GM12878 (cell line): ENCODE measurements at regions not wholly inside any gene's neighbourhood (a gene's known extent, or its start where the extent isn't known, plus 50 kb on each side); places are given as distances from the start of the nearest gene placed in this dataset.

Source experiments
- ATAC-seq: fragments of 200-7000 bp; cut with Tn5 transposase; 3 replicates; pipeline ENCODE4 v1.9.1; 2020; ENCODE audit warnings: mild to moderate bottlenecking, moderate library complexity
- BruUV-seq: library from RNA; stranded (reverse); fragments of 400-500 nt; replicated peaks from 2 replicates; lab custom pipeline; 2021; lab: Mats Ljungman, UMichigan
- CTCF ChIA-PET: fragments of 300-600 bp; sonication (Branson Sonifier 250); formaldehyde crosslinking; extraction: SDS; loops from one replicate; lab custom pipeline; 2021; ENCODE audit warnings: inconsistent platforms; lab: Yijun Ruan, JAX
- POLR2A ChIA-PET: fragments of 350-600 bp; formaldehyde crosslinking; extraction: SDS; loops from one replicate; lab custom pipeline; 2021; ENCODE audit warnings: inconsistent platforms; lab: Charles Lee
- RAD21 ChIA-PET: fragments of 300-600 bp; sonication (Branson Sonifier 250); formaldehyde crosslinking; loops from one replicate; lab custom pipeline; 2023; ENCODE audit warnings: antibody characterized with exemption; ENCODE audit not compliant: unreplicated experiment; lab: Charles Lee
- SMC1A ChIA-PET: fragments of 300-600 bp; sonication (Branson Sonifier 250); formaldehyde crosslinking; loops from one replicate; lab custom pipeline; 2023; ENCODE audit not compliant: unreplicated experiment, uncharacterized antibody; lab: Charles Lee
- DNase-seq: peaks from one replicate; pipeline ENCODE4 v3.0.0-alpha.2; 2011; ENCODE audit warnings: low read depth, low spot score
- FAIRE-seq: peaks from 3 replicates; lab custom pipeline; 2011; peaks lifted over from hg19 to GRCh38; lab: Jason Lieb, UNC
- H2AFZ ChIP-seq: 2 replicates; pipeline ENCODE4 v1.6.0; 2011; ENCODE audit warnings: low read depth, low read length, control low read depth; ENCODE audit not compliant: control insufficient read depth
- H3K27ac ChIP-seq: 2 replicates; pipeline ENCODE4 v1.5.1; 2011; ENCODE audit warnings: control low read depth; ENCODE audit not compliant: control insufficient read depth, insufficient read depth
- H3K27me3 ChIP-seq, 2 experiments: replicated peaks in 1 of 2; 2 replicates each; pipeline versions ENCODE4 v1.6.0 to v1.6.1; 2011; ENCODE audit warnings: low read length in 1 of 2; ENCODE audit not compliant: control insufficient read depth in 2 of 2, insufficient read depth in 2 of 2
- H3K36me3 ChIP-seq, 2 experiments: 2 replicates each; pipeline ENCODE4 v1.5.1; 2011; ENCODE audit warnings: low read length in 1 of 2; ENCODE audit not compliant: control insufficient read depth in 2 of 2, insufficient read depth in 2 of 2
- H3K4me1 ChIP-seq: 2 replicates; pipeline ENCODE4 v1.6.1; 2011; ENCODE audit warnings: mild to moderate bottlenecking, low read length, moderate library complexity, mixed read lengths; ENCODE audit not compliant: control insufficient read depth, insufficient read depth
- H3K4me2 ChIP-seq: 2 replicates; pipeline ENCODE4 v1.6.0; 2011; ENCODE audit warnings: control low read depth; ENCODE audit not compliant: control insufficient read depth, insufficient read depth
- H3K4me3 ChIP-seq: fragments of 200-600 bp; sonication (generic); 2 replicates; pipeline ENCODE4 v1.5.1; 2016
- H3K79me2 ChIP-seq: 2 replicates; pipeline ENCODE4 v1.6.0; 2011; ENCODE audit warnings: low read length; ENCODE audit not compliant: control insufficient read depth, insufficient read depth
- H3K9ac ChIP-seq: 2 replicates; pipeline ENCODE4 v1.8.0; 2011; ENCODE audit warnings: low read length, control low read depth, mixed read lengths; ENCODE audit not compliant: control insufficient read depth, insufficient read depth
- H3K9me3 ChIP-seq: replicated peaks from 3 replicates; pipeline ENCODE4 v1.5.1; 2011; ENCODE audit warnings: mild to moderate bottlenecking, low read length; ENCODE audit not compliant: control insufficient read depth, insufficient read depth
- H4K20me1 ChIP-seq: 2 replicates; pipeline ENCODE4 v1.6.0; 2011; ENCODE audit not compliant: control insufficient read depth, insufficient read depth
- CHD1 ChIP-seq: IDR thresholded peaks from 2 replicates; pipeline ENCODE4 v1.6.1; 2012; ENCODE audit warnings: low read depth, low read length, improper control_type of control experiment
- EP300 ChIP-seq, 2 experiments: fragments of 150-350 bp in 1 of 2; IDR thresholded peaks; 2 replicates each; pipeline ENCODE4 v1.6.1; 2011 to 2012; ENCODE audit warnings: low read depth in 2 of 2, low read length in 2 of 2, borderline replicate concordance in 1 of 2, improper control_type of control experiment in 1 of 2, inconsistent platforms in 1 of 2; ENCODE audit not compliant: control insufficient read depth in 1 of 2
- JUND ChIP-seq: IDR thresholded peaks from 2 replicates; pipeline ENCODE4 v1.6.1; 2012; ENCODE audit warnings: low read depth, mild to moderate bottlenecking, low read length, improper control_type of control experiment, moderate library complexity
- NFXL1 ChIP-seq: fragments of 450-650 bp; IDR thresholded peaks from 2 replicates; pipeline ENCODE4 v1.6.1; 2017; ENCODE audit warnings: antibody characterized with exemption, mild to moderate bottlenecking, borderline replicate concordance
- PML ChIP-seq: IDR thresholded peaks from 2 replicates; pipeline ENCODE4 v1.6.1; 2012; ENCODE audit warnings: low read length, inconsistent platforms
- SIN3A ChIP-seq: IDR thresholded peaks from 2 replicates; pipeline ENCODE4 v1.6.1; 2012; ENCODE audit warnings: low read depth, low read length, improper control_type of control experiment
- SP1 ChIP-seq: IDR thresholded peaks from one replicate; pipeline ENCODE4 v1.6.1; 2011; ENCODE audit warnings: low read depth, low read length
- ZNF24 ChIP-seq: fragments of 450-650 bp; IDR thresholded peaks from 2 replicates; pipeline ENCODE4 v1.6.1; 2017; ENCODE audit warnings: antibody characterized with exemption, mild to moderate bottlenecking
- ZZZ3 ChIP-seq: IDR thresholded peaks from 2 replicates; pipeline ENCODE4 v1.6.1; 2011; ENCODE audit warnings: low read depth; ENCODE audit not compliant: control insufficient read depth, insufficient read length
- WGBS: methylation state at CpG from one replicate; pipeline ENCODE4 v1.1.6; 2016; ENCODE audit warnings: low lambda C conversion rate; ENCODE audit not compliant: insufficient replicate concordance, insufficient coverage; ENCODE audit errors: missing lambda C conversion rate; 5-methylcytosine and 5-hydroxymethylcytosine counted together
- in situ Hi-C: fragments of 300-500 bp; cut with MboI; formaldehyde crosslinking; loops from 9 replicates; pipeline ENCODE4 v1.14.3; 2018; ENCODE audit warnings: mixed read lengths
- intact Hi-C: fragments of 100-400 bp; cut with micrococcal nuclease; formaldehyde crosslinking; loops from one replicate; pipeline ENCODE4 v1.14.2; 2022; ENCODE audit not compliant: unreplicated experiment
- TF ChIP-seq, protein P1 (sequence below): fragments of 450-650 bp; IDR thresholded peaks from 2 replicates; pipeline ENCODE4 v1.6.1; 2018; ENCODE audit warnings: mild to moderate bottlenecking, low read depth, moderate library complexity; ENCODE audit not compliant: partially characterized antibody
- TF ChIP-seq, protein P2 (sequence below): fragments of 450-650 bp; IDR thresholded peaks from 2 replicates; pipeline ENCODE4 v1.6.1; 2017; ENCODE audit warnings: borderline replicate concordance

DNA sequence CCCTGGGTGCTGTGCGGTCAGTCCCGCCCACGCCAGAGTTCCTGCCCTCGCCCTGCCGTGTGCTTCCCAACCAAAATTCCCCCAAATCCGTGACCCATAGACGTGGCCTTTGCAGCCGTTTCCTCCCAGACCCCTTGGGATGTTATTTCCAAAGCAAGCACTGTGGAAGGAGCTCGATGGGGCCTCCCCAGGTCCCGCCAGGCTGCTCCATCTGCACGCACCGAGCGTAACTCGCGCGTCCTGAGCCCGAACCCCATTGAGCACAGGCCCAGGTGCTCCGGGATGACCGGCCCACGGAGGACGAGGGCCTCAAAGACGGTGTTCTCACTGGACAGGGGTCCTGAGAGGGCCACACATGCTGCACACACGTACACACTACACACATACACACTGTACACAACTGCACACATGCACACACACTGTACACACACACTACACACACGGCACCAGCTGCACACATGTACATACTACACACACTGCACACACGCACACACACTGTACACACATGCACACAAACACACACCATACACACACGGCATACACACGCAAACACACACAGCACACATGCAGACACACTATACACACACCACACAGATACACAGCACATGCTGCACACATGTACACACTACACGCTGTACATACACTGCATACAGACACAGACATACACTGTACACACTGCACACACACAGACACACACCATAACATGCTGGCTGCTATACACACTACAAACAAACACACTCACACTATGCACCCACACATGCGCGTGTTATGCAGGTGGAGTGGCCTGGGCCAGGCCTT lies 431.2 kb upstream of the SALL3 start:
- Histone ChIP-seq H3K27ac (no peak overlapping the region), H3K27me3 (no peaks in the 10 kb centered on the region), H3K9me3 (peaks cover 4% of the 10 kb centered on the region; the same call in 1 of the 3 replicates), H3K4me3 (no peak overlapping the region), H3K9ac (no peak overlapping the region), H4K20me1 (no peaks in the 10 kb centered on the region), H3K4me2 (no peak overlapping the region), H3K36me3 (no peaks in the 10 kb centered on the region), H3K4me1 (no peaks in the 10 kb centered on the region), H3K79me2 (no peaks in the 10 kb centered on the region), H2AFZ (no peak overlapping the region)
- WGBS, result 64% methylated on average over 23 of the region's 30 CpGs
- no TSS peak for BruUV-seq
- POLR2A ChIA-PET, result no interaction called here
- intact Hi-C loops (no loop called here), in situ Hi-C loops (loop anchor here (25.0 kb wide), 1 partner anchor 414 kb away; no protein-coding TSS in a partner anchor)
- RAD21 ChIA-PET, result no interaction called here
- no peak for ATAC-seq
- FAIRE-seq, result no peak
- CTCF ChIA-PET, result no interaction called here
- no peak for DNase-seq
- SMC1A ChIA-PET, result no interaction called here
- no peak for TF ChIP-seq SIN3A
- TF ChIP-seq ZZZ3, result no peak
- no peak for TF ChIP-seq CHD1
- no peak for TF ChIP-seq SP1
- TF ChIP-seq, protein P1, sequence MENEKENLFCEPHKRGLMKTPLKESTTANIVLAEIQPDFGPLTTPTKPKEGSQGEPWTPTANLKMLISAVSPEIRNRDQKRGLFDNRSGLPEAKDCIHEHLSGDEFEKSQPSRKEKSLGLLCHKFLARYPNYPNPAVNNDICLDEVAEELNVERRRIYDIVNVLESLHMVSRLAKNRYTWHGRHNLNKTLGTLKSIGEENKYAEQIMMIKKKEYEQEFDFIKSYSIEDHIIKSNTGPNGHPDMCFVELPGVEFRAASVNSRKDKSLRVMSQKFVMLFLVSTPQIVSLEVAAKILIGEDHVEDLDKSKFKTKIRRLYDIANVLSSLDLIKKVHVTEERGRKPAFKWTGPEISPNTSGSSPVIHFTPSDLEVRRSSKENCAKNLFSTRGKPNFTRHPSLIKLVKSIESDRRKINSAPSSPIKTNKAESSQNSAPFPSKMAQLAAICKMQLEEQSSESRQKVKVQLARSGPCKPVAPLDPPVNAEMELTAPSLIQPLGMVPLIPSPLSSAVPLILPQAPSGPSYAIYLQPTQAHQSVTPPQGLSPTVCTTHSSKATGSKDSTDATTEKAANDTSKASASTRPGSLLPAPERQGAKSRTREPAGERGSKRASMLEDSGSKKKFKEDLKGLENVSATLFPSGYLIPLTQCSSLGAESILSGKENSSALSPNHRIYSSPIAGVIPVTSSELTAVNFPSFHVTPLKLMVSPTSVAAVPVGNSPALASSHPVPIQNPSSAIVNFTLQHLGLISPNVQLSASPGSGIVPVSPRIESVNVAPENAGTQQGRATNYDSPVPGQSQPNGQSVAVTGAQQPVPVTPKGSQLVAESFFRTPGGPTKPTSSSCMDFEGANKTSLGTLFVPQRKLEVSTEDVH, result no peak
- no peak for TF ChIP-seq EP300 (IDR thresholded peaks at IDR 0.05; ENCODE audit: borderline replicate concordance in 1 of 2, control insufficient read depth in 1 of 2, low read depth in 2 of 2, low read length in 2 of 2)
- no peak for TF ChIP-seq NFXL1
- TF ChIP-seq, protein P2, sequence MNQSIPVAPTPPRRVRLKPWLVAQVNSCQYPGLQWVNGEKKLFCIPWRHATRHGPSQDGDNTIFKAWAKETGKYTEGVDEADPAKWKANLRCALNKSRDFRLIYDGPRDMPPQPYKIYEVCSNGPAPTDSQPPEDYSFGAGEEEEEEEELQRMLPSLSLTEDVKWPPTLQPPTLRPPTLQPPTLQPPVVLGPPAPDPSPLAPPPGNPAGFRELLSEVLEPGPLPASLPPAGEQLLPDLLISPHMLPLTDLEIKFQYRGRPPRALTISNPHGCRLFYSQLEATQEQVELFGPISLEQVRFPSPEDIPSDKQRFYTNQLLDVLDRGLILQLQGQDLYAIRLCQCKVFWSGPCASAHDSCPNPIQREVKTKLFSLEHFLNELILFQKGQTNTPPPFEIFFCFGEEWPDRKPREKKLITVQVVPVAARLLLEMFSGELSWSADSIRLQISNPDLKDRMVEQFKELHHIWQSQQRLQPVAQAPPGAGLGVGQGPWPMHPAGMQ, result no peak
- TF ChIP-seq ZNF24, result no peak
- no peak for TF ChIP-seq PML
- no peak for TF ChIP-seq JUND
